Endodermal cell (in vitro differentiated cells): ENCODE measurements at regions not wholly inside any gene's neighbourhood (a gene's known extent, or its start where the extent isn't known, plus 50 kb on each side); places are given as distances from the start of the nearest gene placed in this dataset.

Experiments used
- DNase-seq: peaks from one replicate; pipeline ENCODE4 v3.0.0-alpha.2; 2017
- H3K27ac ChIP-seq: 2 replicates; pipeline ENCODE4 v1.5.1; 2013; ENCODE audit warnings: mild to moderate bottlenecking, low read depth, low read length, moderate library complexity
- H3K27me3 ChIP-seq: 2 replicates; pipeline ENCODE4 v1.6.1; 2013; ENCODE audit warnings: mild to moderate bottlenecking, low read length, moderate library complexity; ENCODE audit not compliant: insufficient read depth, control insufficient read depth, poor library complexity, severe bottlenecking
- H3K36me3 ChIP-seq: 2 replicates; pipeline ENCODE4 v1.7.0; 2013; ENCODE audit warnings: mild to moderate bottlenecking, low read length, moderate library complexity; ENCODE audit not compliant: control insufficient read depth, insufficient read depth
- H3K4me1 ChIP-seq: one replicate; pipeline ENCODE4 v1.7.0; 2013; ENCODE audit warnings: low read length; ENCODE audit not compliant: control insufficient read depth, insufficient read depth
- H3K4me3 ChIP-seq: 2 replicates; pipeline ENCODE4 v1.5.1; 2013; ENCODE audit warnings: mild to moderate bottlenecking, low read length, moderate library complexity
- H3K9ac ChIP-seq: 2 replicates; pipeline ENCODE4 v1.6.1; 2013; ENCODE audit warnings: mild to moderate bottlenecking, low read length, moderate library complexity; ENCODE audit not compliant: poor library complexity, severe bottlenecking; ENCODE audit errors: extremely low read depth
- H3K9me3 ChIP-seq: 2 replicates; pipeline ENCODE4 v1.6.1; 2013; ENCODE audit warnings: mild to moderate bottlenecking, low read length, moderate library complexity; ENCODE audit not compliant: control insufficient read depth
- H3K27ac Mint-ChIP-seq: 2 replicates; pipeline ENCODE4 v1.8.0; 2020; ENCODE audit warnings: mixed read lengths
- H3K27me3 Mint-ChIP-seq: 2 replicates; pipeline ENCODE4 v1.8.0; 2021; ENCODE audit warnings: mild to moderate bottlenecking, mixed read lengths; ENCODE audit not compliant: insufficient read depth
- H3K36me3 Mint-ChIP-seq: 2 replicates; pipeline ENCODE4 v1.8.0; 2020; ENCODE audit warnings: low read depth, mixed read lengths
- H3K4me1 Mint-ChIP-seq: 2 replicates; pipeline ENCODE4 v1.8.0; 2020; ENCODE audit warnings: mixed read lengths
- H3K4me3 Mint-ChIP-seq: 2 replicates; pipeline ENCODE4 v1.8.0; 2020; ENCODE audit warnings: mild to moderate bottlenecking, moderate library complexity, mixed read lengths
- H3K9me3 Mint-ChIP-seq: 2 replicates; pipeline ENCODE4 v1.8.0; 2020; ENCODE audit warnings: mild to moderate bottlenecking, mixed read lengths
- CTCF ChIP-seq: fragments of 200-600 bp; sonication (generic); conservative IDR thresholded peaks from 2 replicates; pipeline ENCODE4 v1.5.0; 2021; ENCODE audit warnings: antibody characterized with exemption, mild to moderate bottlenecking
- WGBS, 2 experiments: methylation state at CpG; one replicate each; pipeline versions ENCODE4 v1.1.5 to v1.1.7; 2013; ENCODE audit warnings: missing lambda C conversion rate in 2 of 2, mixed read lengths in 1 of 2; ENCODE audit not compliant: insufficient coverage in 1 of 2, insufficient read length in 1 of 2; 5-methylcytosine and 5-hydroxymethylcytosine counted together

GRCh38 chr1:238143038-238143437 lies 252.3 kb upstream of the ZP4 start:
- Mint-ChIP-seq H3K27ac (no peak overlapping the region), H3K36me3 (no peaks in the 10 kb centered on the region), H3K4me3 (no peak overlapping the region), H3K4me1 (no peaks in the 10 kb centered on the region), H3K27me3 (no peaks in the 10 kb centered on the region), H3K9me3 (no peaks in the 10 kb centered on the region)
- no peak overlapping the region for H3K4me3 ChIP-seq
- WGBS, 2 experiments: 98 to 100% methylated on average over 2 to 3 of the region's 3 CpGs
- no peaks in the 10 kb centered on the region for H3K27me3 ChIP-seq
- no peak overlapping the region for H3K9ac ChIP-seq
- H3K4me1 ChIP-seq: no peaks in the 10 kb centered on the region
- no peak overlapping the region for H3K27ac ChIP-seq
- no peaks in the 10 kb centered on the region for H3K9me3 ChIP-seq
- no peak for DNase-seq
- no peak for TF ChIP-seq CTCF
- H3K36me3 ChIP-seq: no peaks in the 10 kb centered on the region

GRCh38 chr1:238141353-238141752 lies 250.6 kb upstream of the ZP4 start:
- no peaks in the 10 kb centered on the region for H3K27me3 ChIP-seq
- TF ChIP-seq CTCF: no peak
- Mint-ChIP-seq H3K36me3 (no peaks in the 10 kb centered on the region), H3K4me1 (no peaks in the 10 kb centered on the region), H3K4me3 (no peak overlapping the region), H3K9me3 (no peaks in the 10 kb centered on the region), H3K27me3 (no peaks in the 10 kb centered on the region), H3K27ac (no peak overlapping the region)
- H3K27ac ChIP-seq: no peak overlapping the region
- no peak overlapping the region for H3K4me3 ChIP-seq
- peaks cover under 1% of the 10 kb centered on the region for H3K4me1 ChIP-seq
- 93 to 100% methylated on average over 1 of the region's 1 CpG for WGBS, 2 experiments
- H3K9me3 ChIP-seq: no peaks in the 10 kb centered on the region
- no peaks in the 10 kb centered on the region for H3K36me3 ChIP-seq
- DNase-seq: no peak
- no peak overlapping the region for H3K9ac ChIP-seq

- Histone ChIP-seq H3K9ac (no peak overlapping the region), H3K4me3 (no peak overlapping the region), H3K36me3 (no peaks in the 10 kb centered on the region), H3K27ac (no peak overlapping the region), H3K27me3 (no peaks in the 10 kb centered on the region), H3K9me3 (no peaks in the 10 kb centered on the region), H3K4me1 (peaks cover 5% of the 10 kb centered on the region)
- Mint-ChIP-seq H3K4me1 (peaks cover 2% of the 10 kb centered on the region), H3K9me3 (no peaks in the 10 kb centered on the region), H3K27ac (no peak overlapping the region), H3K36me3 (no peaks in the 10 kb centered on the region), H3K4me3 (no peak overlapping the region), H3K27me3 (no peaks in the 10 kb centered on the region)
- DNase-seq: no peak
- no peak for TF ChIP-seq CTCF
- WGBS, 2 experiments: 41 to 42% methylated on average over 2 of the region's 2 CpGs
Observed at GRCh38 chr1:238139713-238140112, 249.0 kb upstream of the ZP4 start.
